ENCODE measurements at regions not wholly inside any gene's neighbourhood (a gene's known extent, or its start where the extent isn't known, plus 50 kb on each side); places are given as distances from the start of the nearest gene placed in this dataset.

- DNase-seq (ENCODE audit: low spot score in 2 of 2): no peak
- intact Hi-C loops (cut with DNase I; ENCODE audit: low total_unique reads): no loop called here
- TF ChIP-seq POLR2A (IDR thresholded peaks at IDR 0.05) (no peak), CTCF (IDR thresholded peaks at IDR 0.05) (no peak)
- H3K4me3 ChIP-seq (ENCODE audit: low read depth, poor library complexity, severe bottlenecking): no peak overlapping the region
- WGBS, 2 donors: 92% methylated on average over 4 of the region's 4 CpGs
Observed at GRCh38 chr6:147750413-147750812, 241.9 kb downstream of the SAMD5 start.

DNA sequence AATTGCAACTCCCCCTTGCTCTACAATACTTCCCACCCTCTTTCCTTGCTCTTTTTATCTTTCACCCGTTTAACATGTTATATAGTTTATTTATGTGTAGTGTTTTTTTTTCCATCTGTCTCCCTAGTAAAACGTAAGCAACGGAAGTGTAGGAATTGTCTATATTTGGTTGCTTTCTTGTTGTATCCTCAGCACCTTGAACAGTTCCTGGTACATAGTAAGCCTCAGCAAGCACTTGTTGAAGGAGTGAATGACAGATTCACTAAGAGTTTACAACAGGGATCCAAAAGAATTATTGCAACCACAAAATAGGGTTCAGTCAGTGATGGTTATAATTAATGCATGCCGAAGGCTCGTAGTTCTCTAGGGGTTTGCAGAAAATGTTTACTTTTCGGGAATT is 242.7 kb downstream of the SAMD5 start:
- no peak overlapping the region for H3K4me3 ChIP-seq (ENCODE audit: low read depth, poor library complexity, severe bottlenecking)
- 77 to 79% methylated on average over 6 of the region's 6 CpGs for WGBS, 2 donors
- intact Hi-C loops (cut with DNase I; ENCODE audit: low total_unique reads): no loop called here
- no peak for DNase-seq (ENCODE audit: low spot score in 2 of 2)
- TF ChIP-seq CTCF (IDR thresholded peaks at IDR 0.05) (no peak), POLR2A (IDR thresholded peaks at IDR 0.05) (no peak)

DNA sequence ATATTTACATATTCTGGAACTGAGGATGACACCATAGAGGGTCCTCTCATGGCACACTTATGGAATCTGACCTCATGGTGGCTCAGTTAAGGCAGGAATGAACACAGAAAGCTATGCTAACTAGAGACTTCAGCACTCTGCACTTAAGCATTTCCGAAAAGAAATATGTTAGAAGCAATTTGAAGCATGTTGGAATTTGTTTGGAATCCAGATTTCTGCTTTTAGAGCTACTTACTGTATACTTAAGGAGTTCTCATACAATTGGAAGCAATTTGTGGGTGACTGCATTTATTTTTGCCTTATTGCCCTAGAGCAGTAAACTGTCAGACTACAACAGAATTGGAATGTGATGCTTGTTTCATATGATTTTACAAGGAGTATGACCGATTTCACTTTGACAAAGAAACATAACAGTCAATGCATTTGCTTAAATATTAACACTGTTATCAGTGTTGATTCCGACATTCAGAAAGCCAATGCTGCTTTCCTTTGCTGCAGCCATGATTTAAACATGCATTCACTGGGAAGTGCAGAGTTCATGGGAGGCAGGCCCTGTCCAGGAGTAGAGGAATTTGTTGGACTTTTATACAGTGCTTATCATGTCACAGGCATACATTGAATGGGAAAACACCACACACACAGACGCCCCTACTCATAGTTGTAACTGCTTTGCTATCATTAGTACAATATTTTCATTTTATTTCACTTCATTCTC is 244.4 kb downstream of the SAMD5 start:
- intact Hi-C loops (cut with DNase I; ENCODE audit: low total_unique reads): no loop called here
- 56 to 57% methylated on average over 4 of the region's 4 CpGs for WGBS, 2 donors
- no peak overlapping the region for H3K4me3 ChIP-seq (ENCODE audit: low read depth, poor library complexity, severe bottlenecking)
- no peak for DNase-seq (ENCODE audit: low spot score in 2 of 2)
- TF ChIP-seq CTCF (IDR thresholded peaks at IDR 0.05) (no peak), POLR2A (IDR thresholded peaks at IDR 0.05) (no peak)

- no peak for DNase-seq (ENCODE audit: low spot score in 2 of 2)
- WGBS, 2 donors: 79 to 88% methylated on average over 3 of the region's 3 CpGs
- TF ChIP-seq CTCF (IDR thresholded peaks at IDR 0.05): no peak
- TF ChIP-seq POLR2A (IDR thresholded peaks at IDR 0.05): no peak
- intact Hi-C loops (cut with DNase I; ENCODE audit: low total_unique reads): no loop called here
- H3K4me3 ChIP-seq (ENCODE audit: low read depth, poor library complexity, severe bottlenecking): no peak overlapping the region
Observed at GRCh38 chr6:147755999-147756398, 247.5 kb downstream of the SAMD5 start.

DNA sequence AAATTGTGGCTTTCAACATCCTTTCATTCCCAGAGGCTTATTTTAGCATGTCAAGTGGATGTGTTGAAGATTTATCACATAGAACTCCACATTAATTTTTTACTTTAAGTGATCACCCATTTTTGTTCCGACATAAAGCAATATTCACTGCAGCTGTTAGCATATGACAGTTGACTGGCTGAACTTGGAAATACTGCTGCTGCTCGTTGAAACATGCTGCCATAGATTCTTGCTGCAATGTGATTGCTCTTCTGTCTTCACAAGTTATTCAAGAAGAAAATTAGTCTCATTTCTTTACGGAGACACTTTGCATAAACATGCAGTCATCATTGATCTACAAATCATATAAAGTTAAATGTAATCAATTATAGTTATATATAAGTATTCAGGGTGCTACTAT is 248.4 kb downstream of the SAMD5 start:
- TF ChIP-seq POLR2A (IDR thresholded peaks at IDR 0.05): no peak
- TF ChIP-seq CTCF (IDR thresholded peaks at IDR 0.05): no peak
- 32 to 37% methylated on average over 3 of the region's 3 CpGs for WGBS, 2 donors

DNA sequence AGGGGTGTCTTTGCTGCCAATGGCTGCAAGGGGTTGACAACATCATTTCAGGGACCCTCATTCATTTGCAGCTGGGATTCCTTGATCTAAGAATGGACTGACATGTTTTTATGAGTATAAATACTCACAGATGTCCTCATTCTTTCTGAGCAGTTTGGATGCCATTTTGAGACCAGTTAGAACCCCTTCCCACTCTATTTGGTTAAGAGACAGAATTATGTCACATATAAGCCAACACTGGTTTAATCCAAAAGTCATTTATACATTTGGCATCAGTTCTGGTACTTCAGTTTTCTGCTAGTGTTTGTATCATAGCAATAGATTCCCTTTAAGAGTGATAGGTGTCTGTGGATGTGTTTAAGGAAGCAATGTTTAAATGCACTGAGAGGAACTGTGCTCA is 248.8 kb downstream of the SAMD5 start:
- no peak for DNase-seq (ENCODE audit: low spot score in 2 of 2)
- intact Hi-C loops (cut with DNase I; ENCODE audit: low total_unique reads): no loop called here
- no peak overlapping the region for H3K4me3 ChIP-seq (ENCODE audit: low read depth, poor library complexity, severe bottlenecking)
- TF ChIP-seq CTCF (IDR thresholded peaks at IDR 0.05): no peak
- TF ChIP-seq POLR2A (IDR thresholded peaks at IDR 0.05): no peak

More for the DNA sequence above, 248.4 kb downstream of the SAMD5 start:
- intact Hi-C loops (cut with DNase I; ENCODE audit: low total_unique reads): no loop called here
- no peak for DNase-seq (ENCODE audit: low spot score in 2 of 2)
- no peak overlapping the region for H3K4me3 ChIP-seq (ENCODE audit: low read depth, poor library complexity, severe bottlenecking)
